GM03348 (cell line): ENCODE measurements at regions not wholly inside any gene's neighbourhood (a gene's known extent, or its start where the extent isn't known, plus 50 kb on each side); places are given as distances from the start of the nearest gene placed in this dataset.
A peak's percentile ranks its signal among the peaks of the same experiment; 100 is the strongest.
"Not testable (repeated sequence)": the region's sequence is repeated elsewhere in the genome, so short reads cannot be mapped to it uniquely, and the experiment has no call there.

Experiments
- DNase-seq: peaks from one replicate; pipeline ENCODE4 v3.0.0; 2012; ENCODE audit warnings: low spot score

GRCh38 chr12:75641031-75641780 lies 129.8 kb upstream of the KRR1 start:
- DNase-seq: peak; percentile 73

GRCh38 chr12:75638792-75639191 lies 127.4 kb upstream of the KRR1 start:
- no peak for DNase-seq

DNA sequence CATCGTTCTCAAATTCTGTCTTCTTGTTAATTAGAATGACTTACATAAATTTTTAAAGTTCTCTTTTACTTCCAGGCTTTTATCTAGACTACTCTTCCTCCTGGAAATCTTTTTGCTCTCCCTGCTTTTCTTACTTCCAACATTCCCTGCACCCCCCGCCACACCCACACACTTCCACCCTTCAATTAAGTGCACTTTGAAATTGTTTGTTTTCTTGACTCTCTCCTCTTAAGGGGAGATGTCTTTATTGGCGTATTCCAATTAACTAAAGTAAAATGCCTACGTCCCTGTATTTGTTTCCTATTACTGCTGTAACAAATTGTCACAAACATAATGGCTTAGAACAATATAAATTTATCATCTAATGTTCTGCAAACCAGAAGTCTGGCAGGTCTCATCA lies 125.2 kb upstream of the KRR1 start:
- DNase-seq: no peak

- DNase-seq: peak; percentile 58
Observed at GRCh38 chr12:75635606-75636444, 124.4 kb upstream of the KRR1 start.

DNA sequence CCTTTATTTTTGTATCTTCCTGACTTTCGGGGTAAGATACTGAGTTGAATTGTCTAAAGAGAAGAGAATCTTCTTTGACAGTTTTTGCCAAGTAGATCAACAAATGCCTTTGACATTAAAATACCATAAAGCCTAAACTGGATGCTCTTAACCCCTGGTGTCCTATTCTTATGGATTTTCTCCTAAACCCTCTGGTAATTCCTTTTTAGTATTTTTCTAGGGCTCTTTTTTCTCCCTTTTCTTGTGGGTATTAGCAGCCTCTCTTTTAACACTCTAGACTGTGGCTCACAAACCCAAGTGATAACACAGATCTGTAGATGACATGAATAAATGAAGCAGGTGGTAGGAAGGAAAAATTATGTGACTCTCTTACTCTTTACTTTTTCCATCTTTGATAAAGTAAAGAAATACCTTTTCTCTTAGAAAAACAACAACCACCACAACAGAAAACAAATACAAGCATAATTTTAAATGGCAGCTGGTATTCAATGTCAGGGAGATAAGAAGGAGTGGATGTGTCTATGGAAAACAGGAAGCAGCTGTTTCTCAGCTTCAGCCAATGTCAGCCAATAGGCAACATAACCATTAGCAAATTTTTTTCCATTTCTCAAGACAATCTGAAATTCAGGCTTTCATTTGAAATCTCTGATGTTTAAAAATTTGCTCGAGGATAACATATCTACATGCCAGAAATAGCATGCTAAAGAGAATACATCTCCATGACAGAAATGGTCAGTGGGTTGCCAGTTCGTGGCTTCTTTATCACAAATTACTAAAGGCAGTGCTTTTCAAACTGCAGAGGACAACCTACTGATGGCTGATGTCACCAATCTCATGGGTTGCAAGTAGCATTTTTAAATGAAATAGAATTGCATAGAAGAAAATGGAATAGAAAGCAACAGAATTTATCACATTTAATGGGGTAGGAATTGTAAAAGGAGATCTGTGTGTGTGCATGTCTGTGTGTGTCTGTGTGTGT lies 123.1 kb upstream of the KRR1 start:
- DNase-seq: no peak

DNA sequence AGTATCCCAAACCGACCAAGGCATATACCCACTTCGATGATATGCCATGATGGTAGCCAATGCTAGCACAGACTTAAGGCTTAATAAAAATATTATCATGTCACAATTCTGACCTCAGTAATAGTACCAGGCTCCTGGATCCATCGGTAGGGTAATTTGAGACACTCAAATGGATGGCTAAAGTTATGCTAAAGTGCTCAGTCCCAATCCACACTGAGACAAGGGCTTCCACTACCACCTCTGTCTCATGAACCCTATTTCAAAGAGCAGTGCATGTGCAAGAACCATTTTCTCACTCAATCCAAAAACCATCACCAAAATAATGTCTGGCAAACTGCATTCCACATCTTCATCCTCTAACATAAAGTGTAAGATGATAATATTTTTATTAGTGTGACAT lies 122.4 kb upstream of the KRR1 start:
- DNase-seq: no peak

- DNase-seq: peak; percentile 10
Observed at GRCh38 chr12:75632442-75632841, 121.0 kb upstream of the KRR1 start.

DNA sequence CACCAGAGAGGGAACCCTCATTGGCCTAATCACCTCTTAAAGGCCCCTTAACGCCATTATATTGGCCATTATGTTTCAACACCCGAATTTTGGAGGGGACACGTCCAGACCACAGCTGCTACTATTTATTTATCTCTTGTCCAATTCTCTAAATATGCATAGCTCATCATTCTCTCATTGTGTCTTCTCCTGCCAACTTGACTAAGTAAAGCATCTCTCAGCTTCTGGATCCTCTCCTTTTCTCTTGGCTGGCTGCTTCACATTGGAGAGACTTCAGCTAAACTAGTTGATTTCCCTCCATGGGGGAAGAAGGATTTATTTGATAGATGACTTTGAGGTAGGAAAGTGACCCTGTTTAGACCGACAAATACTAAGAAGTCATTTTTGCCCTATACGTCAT lies 120.4 kb upstream of the KRR1 start:
- peak; percentile 4 for DNase-seq

DNA sequence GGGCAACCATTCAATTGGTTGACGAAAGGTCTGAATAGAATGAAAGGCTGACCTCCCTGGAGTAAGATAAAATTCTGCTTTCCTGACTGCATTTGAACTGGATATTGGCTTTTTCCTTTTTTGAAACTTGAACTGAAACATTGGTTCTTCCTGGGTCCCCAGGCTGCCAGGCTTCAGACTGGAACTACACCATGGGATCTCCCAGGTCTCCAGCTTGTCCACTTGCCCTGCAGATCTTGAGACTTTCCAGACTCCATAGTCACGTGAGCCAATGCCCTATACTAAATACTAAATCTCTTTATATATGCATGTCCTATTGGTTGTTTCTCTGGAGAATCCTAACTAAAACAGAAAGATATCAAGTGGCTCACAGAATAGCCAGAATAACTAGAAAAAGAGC lies 118.7 kb upstream of the KRR1 start:
- DNase-seq: no peak

DNA sequence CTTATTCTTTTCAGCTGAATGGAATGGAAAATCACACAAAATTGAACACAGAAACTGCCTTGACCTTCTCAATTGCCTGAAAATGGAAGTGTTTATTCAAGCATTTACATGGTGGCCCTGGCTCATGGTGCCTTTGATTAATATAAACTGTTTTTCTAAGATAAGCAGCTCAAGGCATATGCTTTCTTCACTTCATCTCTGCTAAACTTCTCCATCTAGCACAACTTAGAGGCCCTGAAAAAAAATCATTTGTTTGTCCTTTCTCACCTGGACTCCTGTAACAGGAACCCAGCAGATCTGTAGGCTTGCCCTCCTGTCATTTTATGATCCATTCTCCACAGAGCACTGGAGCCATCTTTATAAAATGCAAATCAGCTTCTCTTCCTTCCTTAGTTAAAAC lies 117.5 kb upstream of the KRR1 start:
- no peak for DNase-seq

- DNase-seq: no peak
Observed at GRCh38 chr12:75628511-75628910, 117.1 kb upstream of the KRR1 start.

GRCh38 chr12:75623631-75624154 lies 112.3 kb upstream of the KRR1 start:
- peak; percentile 5 for DNase-seq

GRCh38 chr12:75622492-75622891 lies 111.1 kb upstream of the KRR1 start:
- DNase-seq: no peak

DNA sequence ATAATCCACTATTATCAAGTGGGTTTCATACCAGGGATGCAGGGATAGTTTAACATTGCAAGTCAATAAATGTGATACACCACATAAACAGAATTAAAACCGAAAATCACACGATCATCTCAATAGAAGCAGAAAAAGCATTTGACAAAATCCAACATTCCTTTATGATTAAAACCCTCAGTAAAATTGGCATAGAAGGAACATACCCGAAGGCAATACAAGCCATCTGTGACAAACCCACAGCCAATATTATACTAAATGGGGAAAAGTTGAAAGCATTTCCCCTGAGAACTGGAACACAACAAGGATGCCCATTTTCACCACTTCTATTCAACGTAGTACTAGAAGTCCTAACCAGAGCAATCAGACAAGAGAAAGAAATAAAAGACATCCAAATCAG lies 103.0 kb upstream of the KRR1 start:
- not testable (repeated sequence) for DNase-seq

DNA sequence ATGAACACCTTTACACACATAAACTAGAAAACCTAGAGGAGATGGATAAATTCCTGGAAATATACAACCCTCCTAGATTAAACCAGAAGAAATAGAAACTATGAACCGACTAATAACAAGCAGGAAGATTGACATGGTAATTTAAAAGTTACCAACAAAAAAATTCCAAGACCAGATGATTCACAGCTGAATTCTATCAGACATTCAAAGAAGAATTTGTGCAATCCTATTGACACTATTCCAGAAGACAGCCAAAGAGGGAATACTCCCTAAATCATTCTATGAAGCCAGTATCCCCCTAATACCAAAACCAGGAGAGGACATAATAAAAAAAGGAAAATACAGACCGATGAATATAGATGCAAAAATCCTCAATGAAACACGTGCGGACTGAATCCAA lies 102.6 kb upstream of the KRR1 start:
- no peak for DNase-seq

- DNase-seq: no peak
Observed at GRCh38 chr12:75611041-75611440, 99.6 kb upstream of the KRR1 start.

GRCh38 chr12:75606956-75607355 lies 95.5 kb upstream of the KRR1 start:
- no peak for DNase-seq

DNA sequence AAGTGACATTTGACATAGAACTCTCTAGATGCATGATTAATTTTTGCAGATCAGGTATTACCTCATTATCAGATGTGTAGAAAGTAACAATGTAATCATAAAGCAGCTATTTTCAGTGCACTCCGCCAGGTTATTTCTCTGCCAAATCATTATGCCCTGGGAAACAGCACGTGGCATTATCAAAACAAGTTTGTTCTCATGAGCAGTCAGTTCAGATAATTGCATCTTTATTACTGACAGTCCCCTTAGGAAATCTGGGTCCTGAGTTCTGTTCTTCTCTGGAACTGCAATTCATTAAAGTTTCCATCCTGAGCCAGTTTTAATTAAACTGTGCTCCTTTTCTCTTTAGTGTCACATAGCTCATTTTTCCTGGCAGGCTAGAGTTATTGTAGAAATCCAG lies 94.7 kb upstream of the KRR1 start:
- DNase-seq: no peak

DNA sequence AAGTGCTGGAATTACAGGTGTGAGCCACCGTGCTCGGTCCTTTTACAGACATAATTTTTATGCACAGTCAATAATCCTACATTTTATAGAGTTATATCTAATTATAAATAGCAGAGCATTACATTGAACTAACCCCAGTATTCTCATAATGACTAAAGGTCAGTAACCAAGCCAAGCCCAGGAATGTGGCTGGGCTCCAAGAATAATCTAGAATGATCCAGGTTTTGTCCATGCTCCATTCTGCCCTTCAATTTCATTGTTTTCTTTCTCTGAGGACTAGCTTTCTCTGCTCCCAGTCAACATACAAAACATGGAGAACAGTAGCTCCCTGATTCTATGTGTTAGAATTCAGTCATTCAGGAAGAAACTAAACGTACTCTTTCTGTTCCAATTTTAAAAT lies 92.1 kb upstream of the KRR1 start:
- DNase-seq: peak; percentile 11

GRCh38 chr12:75602106-75602505 lies 90.7 kb upstream of the KRR1 start:
- no peak for DNase-seq

DNA sequence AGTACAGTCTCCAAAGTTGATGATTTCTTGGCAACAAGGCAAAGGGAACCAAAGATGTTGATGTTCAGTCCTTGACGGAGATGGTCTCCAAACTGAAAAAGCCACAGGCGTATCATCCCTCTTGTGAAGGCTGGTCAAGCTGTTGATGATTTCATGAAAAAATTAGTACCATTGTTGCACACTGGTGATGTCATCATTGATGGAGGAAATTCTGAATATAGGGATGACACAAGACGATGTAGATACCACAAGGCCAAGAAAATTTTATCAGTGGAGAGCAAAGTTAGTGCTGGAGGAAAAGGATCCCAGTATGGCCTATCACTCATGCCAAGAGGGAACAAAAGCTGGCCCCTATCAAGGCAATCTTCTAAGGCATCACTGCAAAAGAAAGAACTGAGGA lies 88.7 kb upstream of the KRR1 start:
- DNase-seq: no peak

GRCh38 chr12:75599061-75599460 lies 87.7 kb upstream of the KRR1 start:
- no peak for DNase-seq
